ENCODE measurements at regions not wholly inside any gene's neighbourhood (a gene's known extent, or its start where the extent isn't known, plus 50 kb on each side); places are given as distances from the start of the nearest gene placed in this dataset.
"Not testable (repeated sequence)": the region's sequence is repeated elsewhere in the genome, so short reads cannot be mapped to it uniquely, and the experiment has no call there.

GRCh38 chr1:149700220-149700619 lies 82.3 kb upstream of the FCGR1A start:
- DNase-seq (ENCODE audit: low spot score): not testable (repeated sequence)

GRCh38 chr1:149700677-149701567 lies 81.6 kb upstream of the FCGR1A start:
- not testable (repeated sequence) for DNase-seq (ENCODE audit: low spot score)

- DNase-seq (ENCODE audit: low spot score): not testable (repeated sequence)
Observed at GRCh38 chr1:149708192-149708853, 74.2 kb upstream of the FCGR1A start.

- not testable (repeated sequence) for DNase-seq (ENCODE audit: low spot score)
Observed at GRCh38 chr1:149711651-149712050, 70.8 kb upstream of the FCGR1A start.

GRCh38 chr1:149712154-149712927 lies 70.2 kb upstream of the FCGR1A start:
- DNase-seq (ENCODE audit: low spot score): not testable (repeated sequence)

GRCh38 chr1:149713513-149713912 lies 69.0 kb upstream of the FCGR1A start:
- not testable (repeated sequence) for DNase-seq (ENCODE audit: low spot score)

- not testable (repeated sequence) for DNase-seq (ENCODE audit: low spot score)
Observed at GRCh38 chr1:149713952-149714351, 68.5 kb upstream of the FCGR1A start.

GRCh38 chr1:149724618-149725302 lies 57.7 kb upstream of the FCGR1A start:
- DNase-seq (ENCODE audit: low spot score): not testable (repeated sequence)

GRCh38 chr1:149726688-149727087 lies 55.8 kb upstream of the FCGR1A start:
- not testable (repeated sequence) for DNase-seq (ENCODE audit: low spot score)

- DNase-seq (ENCODE audit: low spot score): not testable (repeated sequence)
Observed at GRCh38 chr1:149728598-149728997, 53.9 kb upstream of the FCGR1A start.
